ENCODE measurements at regions not wholly inside any gene's neighbourhood (a gene's known extent, or its start where the extent isn't known, plus 50 kb on each side); places are given as distances from the start of the nearest gene placed in this dataset.

GRCh38 chr9:1637401-1637800, 377.7 kb upstream of the SMARCA2 start:
- TF ChIP-seq CTCF (conservative IDR thresholded peaks at IDR 0.05; ENCODE audit: low read length) (no peak), EZH2phosphoT487 (IDR thresholded peaks at IDR 0.05; ENCODE audit: borderline replicate concordance, low read depth, low read length) (no peak)

Data from OCI-LY7 (cell line).